HG03432 (cell line): ENCODE measurements at regions not wholly inside any gene's neighbourhood (a gene's known extent, or its start where the extent isn't known, plus 50 kb on each side); places are given as distances from the start of the nearest gene placed in this dataset.
"Not testable (repeated sequence)": the region's sequence is repeated elsewhere in the genome, so short reads cannot be mapped to it uniquely, and the experiment has no call there.

Experiments used
- ATAC-seq: cut with Tn5 transposase; IDR thresholded peaks from one replicate; pipeline ENCODE4 v1.9.1; 2021; ENCODE audit warnings: mild to moderate bottlenecking, moderate library complexity; ENCODE audit not compliant: unreplicated experiment

- no peak for ATAC-seq
Measured at GRCh38 chr17:70564006-70564620, 394.8 kb downstream of the KCNJ2 start.

- ATAC-seq = no peak
Measured at GRCh38 chr17:70569128-70569527, 399.8 kb downstream of the KCNJ2 start.

- ATAC-seq = no peak
Measured at GRCh38 chr17:70577456-70577855, 408.1 kb downstream of the KCNJ2 start.

DNA sequence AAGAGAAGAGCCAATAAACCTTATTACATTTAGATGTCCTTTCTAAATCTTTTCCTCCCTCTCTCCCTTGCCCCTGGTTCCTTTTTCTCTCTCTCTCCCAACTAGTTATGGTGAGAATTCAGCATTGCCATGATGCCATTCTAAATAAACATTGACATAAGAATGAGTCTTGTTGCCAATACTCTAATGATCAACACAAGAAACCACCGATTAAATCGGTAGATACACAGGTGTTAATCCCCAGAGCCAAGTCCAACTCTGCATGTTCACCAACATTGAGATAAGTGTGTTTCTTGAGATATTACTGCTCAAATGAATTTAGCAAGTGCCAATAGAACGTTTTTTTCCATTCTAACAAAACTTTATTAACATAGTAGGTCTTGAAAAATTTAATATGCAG is 412.1 kb downstream of the KCNJ2 start:
- ATAC-seq = no peak

GRCh38 chr17:70582777-70583176 is 413.4 kb downstream of the KCNJ2 start:
- ATAC-seq = no peak

DNA sequence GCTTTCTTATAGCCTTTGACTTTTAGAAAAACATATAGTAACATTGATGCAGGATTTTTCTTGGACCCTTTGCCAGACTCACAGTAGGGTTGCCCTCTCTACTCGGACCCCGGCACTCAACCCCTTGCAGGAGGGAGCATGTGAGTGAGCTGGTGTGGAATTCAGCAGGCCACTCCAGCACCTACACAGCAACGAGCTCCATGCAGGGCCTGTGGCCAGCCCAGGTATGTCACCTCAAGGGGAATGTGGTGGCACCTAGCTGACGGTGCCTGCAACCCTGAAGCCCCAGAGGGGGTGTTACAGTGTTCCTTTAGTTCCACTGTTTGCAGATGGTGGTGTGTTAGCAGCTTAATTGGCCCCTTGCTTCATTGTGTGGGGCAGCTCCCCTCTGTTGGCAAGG is 414.9 kb downstream of the KCNJ2 start:
- ATAC-seq = no peak

DNA sequence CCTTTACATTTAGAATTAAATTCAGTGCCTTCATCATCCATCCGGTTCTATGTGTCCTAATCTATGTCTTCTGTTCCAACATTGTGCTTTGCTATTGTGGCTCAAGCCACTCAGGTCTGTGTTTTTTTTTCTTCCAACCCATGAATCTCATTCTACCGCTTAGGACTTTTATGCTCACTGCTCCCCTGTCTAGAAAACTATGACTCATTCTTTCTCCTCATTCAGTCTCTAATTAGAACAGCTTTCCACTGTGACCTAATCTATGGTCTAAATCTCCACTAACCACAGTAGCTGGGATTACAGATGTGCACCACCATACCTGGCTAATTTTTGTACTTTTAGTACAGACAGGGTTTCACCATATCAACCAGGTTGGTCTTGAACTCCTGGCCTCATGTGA is 418.7 kb downstream of the KCNJ2 start:
- ATAC-seq = no peak

DNA sequence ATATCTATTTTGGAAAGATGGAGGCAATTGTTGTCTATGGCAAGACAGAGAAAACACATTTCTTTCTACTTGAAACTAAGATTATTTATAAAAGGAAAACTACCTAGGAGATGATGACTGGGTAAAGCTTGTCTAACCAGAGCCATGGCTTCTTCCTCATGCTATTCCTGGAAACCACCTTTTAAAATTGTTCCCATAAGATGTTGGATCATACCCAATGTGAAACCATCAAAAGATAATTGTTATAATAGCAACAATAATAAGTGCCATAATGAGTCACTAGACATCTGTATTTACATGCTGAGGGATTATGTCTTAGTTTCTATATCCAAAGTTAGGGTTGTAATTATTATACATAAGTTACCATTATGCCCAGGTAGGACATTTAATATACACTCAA is 428.4 kb downstream of the KCNJ2 start:
- ATAC-seq = no peak

- ATAC-seq = no peak
Measured at GRCh38 chr17:70599198-70599597, 429.9 kb downstream of the KCNJ2 start.

GRCh38 chr17:70599945-70600344 is 430.6 kb downstream of the KCNJ2 start:
- not testable (repeated sequence) for ATAC-seq

DNA sequence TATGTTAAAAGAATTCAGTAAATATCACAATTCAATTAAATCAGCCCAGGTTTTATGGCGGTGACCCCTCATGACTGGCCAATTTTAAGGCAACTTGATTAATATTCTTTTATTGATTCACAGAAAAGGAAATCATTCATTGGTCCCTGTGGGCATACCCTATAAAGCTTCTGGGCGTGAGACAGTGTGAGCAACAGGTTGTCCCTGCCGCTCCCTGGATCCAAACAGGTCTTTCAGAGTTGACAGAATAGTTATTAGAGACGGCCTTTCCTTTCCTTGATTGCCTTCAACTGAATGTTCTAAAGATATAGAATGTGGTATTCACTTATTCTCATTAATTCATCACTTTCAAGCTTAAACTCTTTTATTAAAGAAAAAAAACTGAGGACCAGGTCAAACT is 433.9 kb downstream of the KCNJ2 start:
- no peak for ATAC-seq

GRCh38 chr17:70604854-70605253 is 435.5 kb downstream of the KCNJ2 start:
- no peak for ATAC-seq

GRCh38 chr17:70606086-70606485 is 436.8 kb downstream of the KCNJ2 start:
- no peak for ATAC-seq

GRCh38 chr17:70608193-70608592 is 438.9 kb downstream of the KCNJ2 start:
- ATAC-seq = no peak

DNA sequence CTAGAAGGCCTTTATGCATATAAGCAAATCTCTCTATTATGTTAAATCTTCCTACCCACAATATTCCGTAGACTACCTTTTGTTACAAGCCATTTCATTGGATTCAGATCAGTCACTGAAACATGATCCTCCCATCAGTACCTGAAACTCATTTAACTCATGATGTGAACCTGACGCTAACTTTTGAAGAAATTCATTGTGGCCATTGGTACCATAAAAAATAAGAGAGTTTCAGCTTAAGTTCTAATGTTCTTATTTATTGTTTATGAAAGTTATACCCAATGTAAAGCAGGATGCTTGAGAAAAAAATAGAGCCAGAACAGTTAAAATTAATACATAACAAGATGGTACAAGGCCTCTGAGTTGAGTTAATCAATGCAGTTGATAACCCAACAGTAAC is 439.6 kb downstream of the KCNJ2 start:
- no peak for ATAC-seq

DNA sequence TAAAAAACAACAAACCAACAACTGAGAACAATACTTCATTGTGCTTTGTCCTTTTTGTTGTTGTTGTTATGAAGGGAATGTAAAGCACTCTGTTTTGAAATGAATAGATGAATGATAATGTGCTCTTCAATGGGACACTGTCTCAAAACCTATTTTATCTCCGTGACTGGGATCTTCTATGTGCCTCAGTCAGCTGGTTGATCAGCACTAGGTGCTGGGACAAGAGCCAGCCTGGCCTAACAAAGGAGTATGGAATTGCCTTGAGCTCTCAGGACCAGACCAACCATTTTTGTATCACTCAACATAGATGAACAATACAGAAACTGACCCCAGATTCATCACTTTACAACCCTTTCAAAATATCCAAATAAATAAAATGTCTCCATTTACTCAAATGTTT is 440.2 kb downstream of the KCNJ2 start:
- no peak for ATAC-seq

GRCh38 chr17:70610161-70610560 is 440.8 kb downstream of the KCNJ2 start:
- ATAC-seq = no peak

DNA sequence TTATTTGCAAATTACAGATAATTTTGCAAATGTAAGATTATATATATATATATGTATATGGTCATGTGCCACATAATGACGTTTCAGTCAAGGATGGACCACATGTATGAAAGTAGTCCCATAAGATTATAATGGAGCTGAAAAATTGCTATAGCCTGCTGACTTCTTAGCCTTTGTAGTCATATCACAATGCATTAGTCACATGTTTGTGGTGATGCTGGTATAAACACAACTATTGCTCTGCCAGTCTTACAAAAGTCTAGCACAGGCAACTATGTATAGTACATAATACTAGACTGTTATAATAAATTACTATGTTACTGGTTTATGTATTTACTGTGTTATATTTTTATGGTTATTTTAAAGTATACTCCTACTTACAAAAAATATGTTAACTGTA is 444.3 kb downstream of the KCNJ2 start:
- ATAC-seq = no peak

DNA sequence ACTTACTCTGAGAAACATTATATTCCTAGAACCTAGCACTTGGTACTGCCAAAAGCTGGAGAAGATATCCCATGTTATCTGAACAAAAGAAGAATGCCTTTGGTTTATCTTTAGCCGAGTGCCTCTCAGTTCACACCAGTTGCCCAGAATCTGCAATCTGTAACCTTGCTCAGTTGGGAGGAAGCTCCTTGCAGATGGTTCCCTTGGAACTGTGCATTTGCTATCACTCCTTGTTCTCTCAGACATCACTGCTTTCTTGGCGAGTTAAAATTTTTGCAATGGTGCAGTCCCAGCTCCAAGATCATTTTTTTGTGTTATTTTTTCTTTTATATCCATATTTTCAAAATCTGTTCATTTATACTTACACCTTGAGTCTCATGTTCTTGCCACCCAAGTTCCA is 446.5 kb downstream of the KCNJ2 start:
- no peak for ATAC-seq

- no peak for ATAC-seq
Measured at GRCh38 chr17:70618641-70619040, 449.3 kb downstream of the KCNJ2 start.

DNA sequence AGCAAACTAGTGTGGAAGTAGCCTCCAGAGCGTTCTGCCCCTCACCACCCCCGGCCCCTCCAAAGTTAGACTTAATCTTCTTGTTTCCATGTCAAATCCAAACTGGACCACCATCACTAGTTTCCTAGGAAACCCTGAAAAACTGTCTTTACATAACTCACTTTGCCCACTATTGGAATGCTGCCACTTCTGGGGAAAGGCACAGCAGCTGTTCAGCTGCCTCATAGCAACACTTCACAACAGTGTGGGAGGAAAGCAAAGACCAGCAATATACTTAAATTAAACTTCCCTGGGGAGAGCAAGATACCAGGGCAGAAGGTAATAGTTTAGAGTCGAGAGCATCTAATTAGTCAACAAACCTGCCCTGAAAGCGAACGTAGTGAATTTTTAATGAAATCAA is 452.2 kb downstream of the KCNJ2 start:
- no peak for ATAC-seq

- no peak for ATAC-seq
Measured at GRCh38 chr17:70622368-70623260, 453.3 kb downstream of the KCNJ2 start.
